ENCODE measurements at regions not wholly inside any gene's neighbourhood (a gene's known extent, or its start where the extent isn't known, plus 50 kb on each side); places are given as distances from the start of the nearest gene placed in this dataset.
"Not testable (repeated sequence)": the region's sequence is repeated elsewhere in the genome, so short reads cannot be mapped to it uniquely, and the experiment has no call there.

GRCh38 chr5:111930449-111930848, 173.5 kb upstream of the NREP start:
- intact Hi-C loops (cut with DNase I), result no loop called here
- DNase-seq (no peak), ATAC-seq (ENCODE audit: poor library complexity) (no peak)

GRCh38 chr5:111929867-111930266, 172.9 kb upstream of the NREP start:
- no peak for DNase-seq
- intact Hi-C loops (cut with DNase I), result no loop called here
- ATAC-seq (ENCODE audit: poor library complexity), result peak; percentile 62

GRCh38 chr5:111929261-111929660, 172.3 kb upstream of the NREP start:
- intact Hi-C loops (cut with DNase I), result no loop called here
- DNase-seq (no peak), ATAC-seq (ENCODE audit: poor library complexity) (no peak)

GRCh38 chr5:111928511-111928910, 171.5 kb upstream of the NREP start:
- ATAC-seq (ENCODE audit: poor library complexity) (no peak), DNase-seq (no peak)
- intact Hi-C loops (cut with DNase I), result no loop called here

- no peak for DNase-seq
- intact Hi-C loops (cut with DNase I), result no loop called here
- no peak for ATAC-seq (ENCODE audit: poor library complexity)
Observed at GRCh38 chr5:111927191-111927590, 170.2 kb upstream of the NREP start.

GRCh38 chr5:111926026-111926425, 169.0 kb upstream of the NREP start:
- intact Hi-C loops (cut with DNase I), result no loop called here
- ATAC-seq (ENCODE audit: poor library complexity), result no peak
- no peak for DNase-seq

GRCh38 chr5:111922344-111922743, 165.3 kb upstream of the NREP start:
- ATAC-seq (ENCODE audit: poor library complexity) (no peak), DNase-seq (no peak)
- intact Hi-C loops (cut with DNase I), result no loop called here

- ATAC-seq (ENCODE audit: poor library complexity), result not testable (repeated sequence)
Observed at GRCh38 chr5:111921691-111922090, 164.7 kb upstream of the NREP start.

GRCh38 chr5:111914966-111915636, 158.1 kb upstream of the NREP start:
- DNase-seq, result no peak
- ATAC-seq (ENCODE audit: poor library complexity), result no peak
- intact Hi-C loops (cut with DNase I), result no loop called here

More at GRCh38 chr5:111921691-111922090, 164.7 kb upstream of the NREP start:
- intact Hi-C loops (cut with DNase I); DNase-seq: not testable (repeated sequence)

GRCh38 chr5:111902436-111902835, 145.4 kb upstream of the NREP start:
- intact Hi-C loops (cut with DNase I), result no loop called here
- DNase-seq, result no peak
- no peak for ATAC-seq (ENCODE audit: poor library complexity)

- intact Hi-C loops (cut with DNase I), result no loop called here
- no peak for DNase-seq
- no peak for ATAC-seq (ENCODE audit: poor library complexity)
Observed at GRCh38 chr5:111901296-111901695, 144.3 kb upstream of the NREP start.

- DNase-seq (no peak), ATAC-seq (ENCODE audit: poor library complexity) (no peak)
- intact Hi-C loops (cut with DNase I), result no loop called here
Observed at GRCh38 chr5:111892949-111893348, 136.0 kb upstream of the NREP start.

GRCh38 chr5:111887706-111888105, 130.7 kb upstream of the NREP start:
- DNase-seq (no peak), ATAC-seq (ENCODE audit: poor library complexity) (peak; percentile 66)
- intact Hi-C loops (cut with DNase I), result no loop called here

- intact Hi-C loops (cut with DNase I), result no loop called here
- DNase-seq (no peak), ATAC-seq (ENCODE audit: poor library complexity) (no peak)
Observed at GRCh38 chr5:111869681-111870080, 112.7 kb upstream of the NREP start.

GRCh38 chr5:111865356-111865755, 108.4 kb upstream of the NREP start:
- ATAC-seq (ENCODE audit: poor library complexity) (no peak), DNase-seq (no peak)
- intact Hi-C loops (cut with DNase I), result no loop called here

GRCh38 chr5:111863801-111864200, 106.8 kb upstream of the NREP start:
- intact Hi-C loops (cut with DNase I), result no loop called here
- ATAC-seq (ENCODE audit: poor library complexity), result no peak
- no peak for DNase-seq

GRCh38 chr5:111859533-111860270, 102.7 kb upstream of the NREP start:
- intact Hi-C loops (cut with DNase I), result no loop called here
- no peak for DNase-seq
- peak; percentile 76 for ATAC-seq (ENCODE audit: poor library complexity)

GRCh38 chr5:111859031-111859430, 102.0 kb upstream of the NREP start:
- peak; percentile 85 for ATAC-seq (ENCODE audit: poor library complexity)
- DNase-seq, result no peak
- intact Hi-C loops (cut with DNase I), result no loop called here

- intact Hi-C loops (cut with DNase I), result no loop called here
- no peak for ATAC-seq (ENCODE audit: poor library complexity)
- no peak for DNase-seq
Observed at GRCh38 chr5:111857623-111858022, 100.6 kb upstream of the NREP start.

GRCh38 chr5:111856876-111857466, 100.0 kb upstream of the NREP start:
- intact Hi-C loops (cut with DNase I), result no loop called here
- ATAC-seq (ENCODE audit: poor library complexity), result no peak
- DNase-seq, result no peak

Data from Right ventricle myocardium superior (tissue), 1 donor.